GM19324 (cell line): ENCODE measurements at regions not wholly inside any gene's neighbourhood (a gene's known extent, or its start where the extent isn't known, plus 50 kb on each side); places are given as distances from the start of the nearest gene placed in this dataset.
"Not testable (repeated sequence)": the region's sequence is repeated elsewhere in the genome, so short reads cannot be mapped to it uniquely, and the experiment has no call there.

ENCODE experiments used
- ATAC-seq: cut with Tn5 transposase; IDR thresholded peaks from one replicate; pipeline ENCODE4 v1.9.1; 2021; ENCODE audit warnings: mild to moderate bottlenecking, moderate library complexity; ENCODE audit not compliant: unreplicated experiment, low FRiP score

DNA sequence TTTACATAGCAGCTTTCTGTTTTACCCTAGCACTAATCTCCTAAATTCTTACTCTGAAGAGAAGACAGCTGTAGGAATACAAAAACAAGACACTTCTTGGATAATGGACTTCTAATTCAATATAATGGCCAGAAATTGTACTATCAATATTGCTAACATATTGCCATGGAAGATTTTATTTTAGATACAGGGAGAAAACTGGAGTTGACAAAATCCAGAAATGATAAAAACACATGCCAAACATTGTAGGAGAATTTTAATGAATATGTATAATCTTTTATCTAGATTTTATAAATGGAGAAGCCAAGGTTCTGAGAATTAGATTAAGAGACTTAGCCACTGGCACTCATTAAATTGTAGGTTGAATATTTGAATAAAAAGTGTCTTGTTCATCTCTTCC, 1838.8 kb upstream of the LRRTM1 start:
- ATAC-seq: no peak

DNA sequence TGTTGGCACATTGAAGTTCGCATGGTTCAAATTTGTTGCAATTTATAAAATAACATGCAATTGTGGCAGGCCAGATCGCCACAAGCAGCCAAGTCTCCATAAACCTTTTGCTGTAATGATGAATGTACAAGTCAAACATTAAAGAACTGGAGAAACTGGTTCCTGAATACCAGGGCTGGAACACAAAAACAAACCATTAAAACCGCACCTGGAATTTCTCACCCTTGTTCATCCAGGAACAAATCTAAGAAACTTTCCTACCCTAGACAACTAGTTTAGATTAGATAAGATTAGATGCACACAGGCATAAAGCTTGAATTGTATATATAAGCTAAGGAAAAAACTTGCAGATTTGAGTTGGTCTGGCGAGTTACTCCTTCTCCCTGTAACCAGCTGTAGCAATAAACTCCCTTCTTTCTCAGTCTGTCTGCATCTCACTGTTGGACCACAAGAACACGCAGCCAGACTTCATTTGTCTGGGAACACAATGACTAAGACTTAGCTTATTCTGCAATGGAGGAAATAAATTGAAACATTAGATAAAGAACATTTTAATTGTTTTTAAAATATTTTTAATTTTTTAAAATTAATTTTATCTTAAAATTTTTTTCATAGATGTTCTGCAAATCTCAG, 1835.5 kb upstream of the LRRTM1 start:
- ATAC-seq: no peak

DNA sequence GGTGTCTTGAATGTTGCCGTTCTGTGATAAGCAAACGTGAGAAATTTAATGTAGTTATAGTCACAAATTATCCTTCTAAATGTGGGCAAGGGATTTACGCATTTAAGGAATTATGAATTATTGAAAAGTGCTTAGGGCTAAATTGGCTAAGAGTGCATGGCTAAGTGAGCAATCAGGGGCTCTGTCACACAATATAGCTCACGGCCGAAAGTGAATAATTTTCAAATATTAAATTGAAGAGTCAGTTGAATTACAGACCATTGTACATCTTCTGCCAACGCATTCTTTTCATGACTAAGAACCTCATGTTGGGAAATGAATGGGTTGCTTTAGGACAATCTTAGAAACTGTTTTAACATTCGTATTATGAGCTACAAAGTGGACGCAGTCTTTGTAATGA, 1832.9 kb upstream of the LRRTM1 start:
- ATAC-seq: no peak

DNA sequence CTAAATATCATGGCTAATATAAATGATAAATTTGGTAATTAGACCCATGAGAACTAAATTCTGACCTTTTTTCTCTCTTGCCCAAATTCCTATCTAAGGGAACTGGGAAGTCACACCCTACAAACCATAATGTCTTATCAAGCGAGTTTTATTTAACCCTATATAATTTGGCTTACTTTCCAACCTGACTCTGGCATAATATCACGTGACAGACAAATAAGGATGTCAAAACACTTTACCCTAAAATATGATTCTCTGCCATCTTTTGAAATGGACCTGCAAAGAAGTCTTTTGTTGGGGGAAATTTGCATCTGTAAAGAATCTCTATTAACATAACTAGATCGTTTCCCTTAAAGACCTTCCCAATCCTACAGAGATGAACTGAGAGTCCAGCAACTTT, 1823.5 kb upstream of the LRRTM1 start:
- ATAC-seq: no peak

DNA sequence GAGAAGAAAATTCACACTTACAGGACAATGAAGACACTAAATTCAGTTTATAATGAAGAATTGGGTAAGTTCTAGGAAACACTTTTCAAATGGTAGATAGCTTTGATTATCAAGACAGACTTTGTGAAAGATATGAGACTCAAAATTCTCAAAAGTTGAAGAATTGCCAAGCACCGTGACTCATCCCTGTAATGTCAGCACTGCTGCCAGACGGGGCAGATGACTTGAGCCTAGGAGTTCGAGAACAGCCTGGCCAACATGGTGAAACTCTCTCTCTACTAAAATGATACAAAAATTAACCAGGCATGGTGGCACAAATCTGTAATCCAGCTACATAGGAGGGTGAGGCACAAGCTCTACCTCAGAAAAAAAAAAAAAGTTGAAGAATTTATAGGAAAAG, 1820.1 kb upstream of the LRRTM1 start:
- ATAC-seq: no peak

DNA sequence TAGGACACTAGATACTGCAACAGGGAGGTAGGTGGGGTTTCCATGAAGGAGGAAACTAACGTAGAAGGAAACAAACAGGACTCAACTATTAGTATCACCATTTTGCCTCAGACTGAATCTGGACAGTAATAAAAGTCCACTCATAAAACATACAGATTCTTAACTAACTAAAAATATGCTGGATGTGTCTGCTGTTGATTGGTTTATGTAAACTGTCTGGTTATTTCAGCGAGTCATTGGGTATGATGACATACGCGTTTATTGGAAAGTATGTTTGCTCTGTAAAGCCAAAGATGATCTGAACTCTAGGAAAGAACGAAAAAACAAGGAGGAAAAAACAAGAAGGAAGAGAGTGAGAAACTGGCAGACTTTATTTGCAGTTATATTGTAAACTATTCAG, 1816.1 kb upstream of the LRRTM1 start:
- no peak for ATAC-seq

DNA sequence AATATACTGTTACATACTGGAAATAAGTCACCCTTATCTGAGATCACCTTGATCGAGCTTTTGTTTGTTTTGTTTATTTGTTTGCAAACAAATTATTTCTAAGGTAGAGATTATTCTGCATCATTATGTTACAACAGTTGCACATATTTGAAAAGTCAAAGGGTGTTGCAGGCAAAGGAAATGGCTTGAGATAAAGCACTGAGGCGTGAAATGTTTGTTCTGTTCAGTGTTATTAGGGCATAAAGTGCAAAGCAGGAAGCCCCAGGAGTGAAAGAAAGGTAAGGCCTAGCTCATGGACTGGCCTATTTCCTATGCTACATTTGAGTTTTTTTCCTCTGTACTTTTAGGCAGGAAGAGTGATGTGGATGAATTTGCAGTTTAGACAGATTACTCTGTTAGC, 1815.6 kb upstream of the LRRTM1 start:
- no peak for ATAC-seq

DNA sequence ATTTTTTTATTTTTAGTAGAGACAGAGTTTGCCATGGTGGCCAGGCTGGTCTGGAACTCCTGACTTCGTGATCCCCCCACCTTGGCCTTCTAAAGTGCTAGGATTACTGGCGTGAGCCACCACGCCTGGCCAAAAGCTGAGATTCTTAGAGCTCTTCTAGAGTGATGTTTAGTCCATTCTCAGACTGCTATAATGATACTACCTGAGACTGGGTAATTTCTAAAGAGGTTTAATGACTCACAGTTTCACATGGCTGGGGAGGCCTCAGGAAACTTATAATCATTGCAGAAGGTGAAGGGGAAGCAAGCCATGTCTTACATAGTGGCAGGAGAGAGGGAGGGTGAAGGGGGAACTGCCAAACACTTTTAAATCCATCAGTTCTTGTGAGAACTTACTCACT, 1804.9 kb upstream of the LRRTM1 start:
- no peak for ATAC-seq

DNA sequence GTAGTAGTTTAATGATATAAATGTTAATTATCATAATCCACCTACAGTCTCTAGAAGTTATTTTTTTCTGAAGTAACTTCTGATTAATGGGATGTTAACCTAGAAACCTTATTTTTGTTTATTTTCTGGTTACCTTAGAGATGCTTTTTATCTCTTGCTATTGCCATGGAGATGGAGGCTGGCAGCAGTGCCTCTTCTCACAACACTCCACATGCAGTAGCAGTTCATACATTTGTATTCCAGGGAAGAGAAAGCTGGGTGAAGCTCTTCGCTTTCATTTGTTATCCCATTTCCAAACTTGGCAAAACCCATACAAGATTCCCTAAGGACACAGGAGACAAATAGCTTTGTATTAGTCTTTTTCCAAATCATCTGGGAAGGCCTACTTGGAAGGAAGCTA, 1794.1 kb upstream of the LRRTM1 start:
- ATAC-seq: no peak

DNA sequence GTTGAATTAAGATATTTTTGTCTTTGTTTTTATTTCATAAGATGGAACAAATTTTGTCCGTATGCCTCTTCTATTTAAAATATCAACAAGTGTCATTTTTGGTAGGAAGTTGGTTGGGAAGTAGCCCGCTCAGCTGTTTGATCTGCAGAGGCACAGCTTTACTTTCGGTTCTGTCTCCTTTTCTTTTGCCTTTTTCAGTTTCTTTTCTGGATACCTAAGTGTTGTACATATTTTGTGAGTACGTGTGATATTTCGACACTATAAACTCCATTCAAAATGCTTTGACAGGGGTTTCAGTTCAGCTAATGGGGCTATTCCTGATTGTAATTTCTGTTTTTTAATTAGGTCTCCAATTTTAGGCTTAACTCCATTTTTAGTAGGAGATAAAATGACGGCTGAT, 1785.0 kb upstream of the LRRTM1 start:
- no peak for ATAC-seq

DNA sequence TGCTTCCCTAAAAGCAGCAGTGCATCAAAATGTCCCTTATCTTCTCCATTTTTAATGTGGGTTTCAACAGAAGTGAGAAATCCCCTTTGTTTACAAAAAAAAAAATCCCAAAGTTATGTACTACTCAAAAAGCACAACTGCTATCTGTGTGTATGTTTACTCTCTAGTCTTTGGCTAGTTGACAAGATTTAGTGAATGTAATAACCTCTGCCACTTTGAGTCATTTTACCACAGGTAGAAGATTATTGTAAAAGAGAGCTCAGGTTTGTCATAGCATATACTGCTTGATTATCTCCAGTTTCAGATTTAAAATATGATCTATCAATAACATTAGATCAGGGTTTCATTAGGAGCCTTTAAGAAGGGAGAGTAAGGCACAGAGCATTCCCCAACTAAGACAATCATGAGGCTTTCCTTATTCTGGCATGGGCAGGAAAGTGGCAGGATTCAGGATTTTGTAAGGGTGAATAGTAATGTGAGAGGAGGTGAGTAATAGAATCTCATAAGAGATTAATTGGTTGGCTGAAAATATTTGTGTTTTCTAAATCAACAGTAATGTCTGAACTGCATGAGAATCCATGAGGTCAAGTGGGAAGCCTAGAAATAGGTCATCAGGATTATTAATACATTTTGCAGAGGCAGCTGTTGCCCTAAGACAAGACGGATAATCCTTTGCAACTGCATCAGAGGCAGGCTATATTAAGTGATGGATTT, 1780.3 kb upstream of the LRRTM1 start:
- no peak for ATAC-seq

DNA sequence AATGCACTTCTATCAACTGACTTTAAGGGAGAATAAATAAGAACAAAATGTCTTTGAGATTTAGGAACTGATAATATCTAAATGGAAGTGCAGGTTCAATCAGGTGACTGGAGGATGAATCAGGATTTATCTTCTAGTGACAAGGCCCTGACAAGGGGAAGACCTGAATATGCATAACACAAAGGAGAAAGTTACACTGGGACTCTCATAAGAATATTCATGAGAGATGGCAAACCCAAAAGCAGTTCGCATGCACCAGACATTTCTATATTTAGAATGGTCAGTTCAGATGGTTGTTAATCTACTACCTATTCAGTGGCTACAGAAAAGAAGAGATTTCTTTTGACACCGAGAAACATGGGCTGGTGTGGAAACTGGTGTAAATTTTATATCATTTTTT, 1771.3 kb upstream of the LRRTM1 start:
- no peak for ATAC-seq

DNA sequence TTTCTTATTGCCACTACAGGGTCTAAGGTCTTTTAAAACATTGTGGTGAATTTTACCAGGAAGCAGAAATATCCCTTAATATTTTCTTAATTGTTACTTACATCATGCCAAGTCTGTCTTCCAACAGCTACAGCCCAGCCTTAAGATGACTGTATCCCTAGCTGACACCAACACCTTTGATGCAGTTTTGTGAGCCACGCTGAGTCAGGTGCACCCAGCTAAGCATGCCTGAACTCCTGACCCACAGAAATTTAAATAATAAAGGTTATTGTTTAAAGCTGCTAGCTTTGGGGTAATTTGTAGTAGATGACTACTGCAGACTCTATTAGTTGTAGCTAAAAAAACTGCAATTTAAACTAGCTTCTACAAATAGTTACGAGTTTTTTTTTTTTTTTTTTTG, 1757.9 kb upstream of the LRRTM1 start:
- no peak for ATAC-seq

DNA sequence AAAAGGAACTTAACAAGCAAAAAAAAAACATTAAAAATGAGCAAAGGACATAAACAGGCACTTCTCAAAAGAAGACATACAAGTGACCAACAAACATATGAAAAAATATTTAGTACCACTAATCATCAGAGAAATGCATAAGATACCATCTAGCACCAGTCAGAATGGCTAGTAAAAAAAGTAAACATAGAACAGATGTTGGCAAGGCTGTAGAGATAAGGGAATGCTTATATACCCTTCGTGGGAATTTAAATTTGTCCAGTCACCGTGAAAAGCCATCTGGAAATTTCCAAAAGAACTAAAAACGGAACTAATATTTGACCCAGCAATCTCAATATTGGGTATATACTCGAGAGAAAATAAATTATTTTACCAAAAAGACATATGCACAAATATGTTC, 1751.3 kb upstream of the LRRTM1 start:
- ATAC-seq: no peak

DNA sequence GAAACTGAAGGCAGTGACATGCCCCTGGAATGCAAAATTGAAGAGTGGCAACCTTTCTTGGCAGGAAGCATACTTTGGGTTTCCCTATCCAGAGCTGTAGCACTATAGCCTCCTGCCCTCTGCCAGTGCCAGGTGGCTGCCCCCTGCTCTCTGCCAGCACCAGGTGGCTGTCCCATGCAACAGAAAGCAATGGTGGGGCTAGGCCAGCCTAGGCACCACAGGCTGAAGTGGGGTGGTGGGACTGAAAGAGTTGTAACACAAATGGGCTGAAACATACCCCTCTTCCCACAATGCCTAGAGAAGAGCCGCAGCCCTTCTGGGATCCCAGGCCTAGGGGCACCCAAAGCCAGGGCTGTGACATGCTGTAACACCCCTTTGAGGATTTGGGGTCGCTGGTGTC, 1739.3 kb upstream of the LRRTM1 start:
- no peak for ATAC-seq

DNA sequence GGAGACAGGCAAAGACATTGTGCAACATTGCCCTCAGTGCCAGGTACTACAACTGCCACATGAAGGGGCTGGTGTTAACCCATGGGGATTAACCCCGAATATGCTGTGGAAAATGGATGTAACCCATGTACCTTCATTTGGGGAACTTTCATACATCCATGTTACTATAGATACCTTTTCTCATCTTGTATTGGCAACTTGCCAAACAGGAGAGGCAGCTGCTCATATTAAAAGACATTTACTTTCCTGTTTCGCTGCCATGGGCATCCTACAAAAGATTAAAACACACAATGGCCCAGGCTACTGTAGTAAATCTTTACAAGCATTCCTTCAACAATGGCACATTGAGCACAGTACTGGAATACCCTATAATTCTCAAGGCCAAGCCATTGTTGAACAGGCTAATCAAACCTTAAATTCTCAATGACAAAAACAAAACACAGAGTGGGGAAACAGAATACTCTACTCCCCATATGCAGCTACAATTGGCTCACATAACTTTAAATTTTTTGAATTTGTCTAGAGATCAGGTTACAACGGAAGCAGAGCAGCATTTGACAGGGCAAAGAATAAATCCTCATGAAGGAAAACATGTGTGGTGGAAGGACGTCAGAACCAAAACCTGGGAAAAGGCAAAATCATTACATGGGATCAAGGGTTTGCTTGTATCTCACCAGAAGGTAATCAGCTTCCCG, 1723.5 kb upstream of the LRRTM1 start:
- ATAC-seq: no peak

DNA sequence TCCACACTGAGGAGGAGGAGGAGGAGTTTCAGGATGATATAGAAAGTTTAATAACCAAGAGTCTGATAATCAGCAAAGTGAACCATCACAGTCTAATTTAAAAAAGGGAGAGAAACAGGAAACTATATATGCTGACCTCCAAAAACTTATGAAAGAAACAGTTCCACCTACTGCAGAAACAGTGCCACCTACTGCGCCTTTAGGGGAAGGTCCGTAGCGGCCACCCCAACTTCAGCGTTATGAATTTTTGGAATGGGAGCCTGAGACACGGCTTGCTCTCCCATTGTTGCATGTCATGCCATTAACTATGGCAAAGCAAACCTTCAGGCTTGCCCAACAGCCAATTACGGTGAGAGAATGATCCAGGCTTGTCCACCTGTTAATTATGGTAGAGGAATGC, 1719.2 kb upstream of the LRRTM1 start:
- no peak for ATAC-seq

DNA sequence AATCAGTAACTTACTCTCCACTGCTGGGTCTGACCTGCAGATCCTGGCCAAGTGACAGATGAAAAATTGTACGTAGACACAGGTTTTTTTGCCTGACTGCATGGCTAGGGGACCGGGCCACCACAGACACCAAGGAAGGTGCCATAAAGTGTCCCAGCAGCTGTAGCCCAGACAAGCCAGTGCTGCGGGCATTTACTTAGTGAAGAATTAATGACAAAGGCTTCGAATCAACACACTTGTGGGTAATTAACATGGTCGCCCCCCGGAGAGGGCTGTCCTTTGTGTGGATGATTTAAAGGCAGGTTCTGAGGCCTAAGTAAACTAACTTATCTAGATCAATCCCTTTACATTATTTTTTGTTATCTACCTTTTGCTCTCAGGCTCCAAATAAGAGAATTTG, 1709.1 kb upstream of the LRRTM1 start:
- ATAC-seq: no peak

DNA sequence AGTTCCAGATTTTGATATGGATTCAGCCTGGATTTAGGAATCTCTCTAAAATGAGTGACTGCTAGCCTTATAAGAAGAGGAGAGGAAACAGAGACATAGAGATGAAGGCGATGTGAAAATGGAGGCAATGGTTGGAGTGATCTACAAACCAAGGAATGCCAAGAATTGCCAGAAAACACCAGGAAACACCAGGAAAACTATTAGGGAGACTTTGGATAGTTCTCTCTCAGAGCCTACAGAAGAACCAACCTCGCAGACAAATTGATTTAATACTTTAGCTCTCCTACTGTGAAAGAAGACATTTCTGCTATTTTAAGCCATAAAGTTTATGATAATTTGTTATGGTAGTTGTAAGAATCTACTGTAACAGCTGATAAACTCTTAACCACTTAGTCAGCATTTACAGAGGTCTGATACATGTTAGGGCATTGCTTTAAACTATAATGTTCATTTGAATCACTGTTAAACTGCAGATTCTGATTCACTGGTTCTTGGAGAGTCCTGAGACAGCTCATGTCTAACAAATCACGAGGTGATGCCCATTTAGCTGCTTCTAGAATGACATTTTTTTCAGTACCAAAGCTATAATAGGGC, 1702.6 kb upstream of the LRRTM1 start:
- ATAC-seq: no peak

DNA sequence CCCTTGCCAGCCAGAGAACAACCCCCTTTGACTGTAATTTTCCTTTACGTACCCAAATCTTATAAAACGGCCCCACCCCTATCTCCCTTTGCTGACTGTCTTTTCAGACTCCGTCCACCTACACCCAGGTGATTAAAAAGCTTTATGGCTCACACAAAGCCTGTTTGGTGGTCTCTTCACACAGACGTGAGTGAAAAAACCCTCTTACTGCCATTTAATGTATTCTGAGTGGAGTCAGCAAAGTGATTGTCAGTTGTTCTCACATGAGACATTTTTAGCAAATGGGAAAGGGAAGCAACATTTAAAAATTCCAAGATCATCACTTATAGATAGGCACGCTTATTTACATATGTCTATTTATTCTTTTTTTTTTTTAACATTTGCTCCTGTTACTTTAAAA, 1701.3 kb upstream of the LRRTM1 start:
- not testable (repeated sequence) for ATAC-seq

DNA sequence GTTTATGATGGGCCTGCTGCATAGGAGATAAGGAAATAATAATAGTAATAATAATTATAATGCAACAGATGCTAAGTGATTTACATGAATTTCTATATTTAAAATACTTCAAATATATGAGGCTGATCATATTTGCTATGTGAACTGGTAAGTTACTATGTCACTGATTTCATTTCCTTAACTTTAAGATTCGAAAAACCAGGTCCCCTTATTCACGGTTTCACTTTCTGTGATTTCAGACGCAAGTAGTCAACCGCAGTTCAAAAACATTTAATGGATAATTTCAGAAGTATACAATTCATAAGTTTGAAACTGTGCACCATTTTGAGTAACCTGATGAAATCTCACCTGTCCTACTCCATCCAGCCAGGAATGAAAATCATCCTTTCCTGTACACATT, 1697.1 kb upstream of the LRRTM1 start:
- ATAC-seq: no peak

DNA sequence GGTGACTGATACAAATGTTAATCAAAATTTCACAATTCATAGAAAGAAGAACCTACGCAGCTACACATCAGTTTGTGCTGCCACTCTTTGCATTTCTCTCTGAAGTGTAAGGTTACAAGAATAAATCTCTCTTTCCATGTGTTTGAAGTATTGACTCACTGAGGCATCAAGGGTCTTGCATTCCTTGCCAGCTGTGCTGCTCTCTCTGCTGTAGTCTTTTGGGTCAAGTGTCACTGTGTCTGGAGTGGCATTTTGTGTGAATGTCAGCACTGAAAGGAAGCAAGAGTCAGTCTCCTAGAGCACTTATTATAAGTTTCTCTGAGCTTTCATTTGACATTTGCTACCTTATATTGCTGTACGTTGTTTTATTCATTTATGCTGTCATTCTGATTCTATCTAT, 1696.1 kb upstream of the LRRTM1 start:
- ATAC-seq: no peak
